ENCODE measurements at regions not wholly inside any gene's neighbourhood (a gene's known extent, or its start where the extent isn't known, plus 50 kb on each side); places are given as distances from the start of the nearest gene placed in this dataset.

GRCh38 chr19:31496076-31496475 lies 146.8 kb upstream of the TSHZ3 start:
- TF ChIP-seq CTCF (IDR thresholded peaks at IDR 0.05; ENCODE audit: insufficient read depth, low read depth, low read length) = no peak
- TF ChIP-seq EZH2 (IDR thresholded peaks at IDR 0.05; ENCODE audit: insufficient read depth, low read length) = no peak

All from astrocyte (in vitro differentiated cells and primary cell).